ENCODE measurements at regions not wholly inside any gene's neighbourhood (a gene's known extent, or its start where the extent isn't known, plus 50 kb on each side); places are given as distances from the start of the nearest gene placed in this dataset.
A peak's percentile ranks its signal among the peaks of the same experiment; 100 is the strongest.

DNA sequence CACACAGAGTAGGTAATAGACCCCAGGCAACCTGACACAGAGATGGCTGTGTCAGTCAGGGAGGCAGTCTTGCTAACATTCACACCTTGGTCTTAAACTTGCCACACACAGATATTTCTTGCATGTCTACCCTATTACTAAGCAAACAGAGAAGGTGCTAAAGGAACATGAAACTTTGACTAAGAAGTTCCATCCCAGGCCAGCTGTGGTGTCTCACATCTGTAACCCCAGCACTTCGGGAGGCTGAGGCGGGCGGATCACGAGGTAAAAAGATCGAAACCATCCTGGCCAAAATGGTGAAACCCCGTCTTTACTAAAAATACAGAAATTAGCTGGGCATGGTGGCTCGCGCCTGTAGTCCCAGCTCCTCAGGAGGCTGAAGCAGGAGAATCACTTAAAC lies 222.4 kb upstream of the JARID2 start:
- no peaks in the 10 kb centered on the region for H3K9me3 ChIP-seq (ENCODE audit: control insufficient read depth in 2 of 3, low read length in 3 of 3)
- peak in 1 of 9 donors; percentile 66 for DNase-seq
- CTCF ChIA-PET: no interaction called here
- peaks cover 0 to 5% (median 0%) of the 10 kb centered on the region in 5 donors for H3K36me3 Mint-ChIP-seq
- H3K4me1 Mint-ChIP-seq: peaks cover 0 to 20% (median 4%) of the 10 kb centered on the region in 7 donors
- peaks cover 0 to 15% (median 0%) of the 10 kb centered on the region in 5 donors for H3K27me3 Mint-ChIP-seq
- H3K27me3 ChIP-seq (ENCODE audit: control insufficient read depth in 2 of 2, insufficient read depth in 2 of 2, low read length in 2 of 2): no peaks in the 10 kb centered on the region
- peak overlapping the region in 1 of 10 donors; percentile 41 for H3K4me3 Mint-ChIP-seq
- peak overlapping the region in 2 of 9 donors; percentile 19 to 83 for H3K27ac Mint-ChIP-seq
- peak; percentile 78 for ATAC-seq
- intact Hi-C loops (cut with micrococcal nuclease): no loop called here
- no peak overlapping the region for H3K27ac ChIP-seq (ENCODE audit: low read depth, low read length)
- H3K4me3 ChIP-seq (ENCODE audit: low read length): no peak overlapping the region
- H3K4me1 ChIP-seq (ENCODE audit: control insufficient read depth in 2 of 2, insufficient read depth in 2 of 2, low read length in 2 of 2): no peaks in the 10 kb centered on the region
- POLR2A ChIA-PET: no interaction called here
- no peaks in the 10 kb centered on the region for H3K36me3 ChIP-seq (ENCODE audit: control insufficient read depth in 2 of 3, insufficient read depth in 3 of 3, low read length in 3 of 3)
- peaks cover 0 to 10% (median 0%) of the 10 kb centered on the region in 11 donors for H3K9me3 Mint-ChIP-seq

DNA sequence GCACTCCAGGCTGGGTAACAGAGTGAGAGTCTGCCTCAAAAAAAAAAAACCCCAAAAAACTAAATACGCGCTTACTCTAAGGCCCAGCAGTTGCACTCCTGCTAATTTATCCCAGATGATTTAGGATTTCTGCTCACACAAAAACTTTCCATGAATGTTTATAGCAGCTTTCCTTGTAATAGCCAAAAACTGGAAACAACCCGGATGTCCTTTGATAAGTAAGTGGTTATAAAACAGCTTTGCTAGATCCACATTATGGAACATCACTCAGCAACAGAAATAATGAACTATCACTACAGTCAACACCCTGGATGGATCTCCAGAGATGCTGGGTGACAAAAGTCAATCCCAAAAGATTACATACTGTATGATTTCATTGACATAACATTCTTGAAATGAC lies 220.4 kb upstream of the JARID2 start:
- Histone ChIP-seq H3K27me3 (ENCODE audit: control insufficient read depth in 2 of 2, insufficient read depth in 2 of 2, low read length in 2 of 2) (no peaks in the 10 kb centered on the region), H3K36me3 (ENCODE audit: control insufficient read depth in 2 of 3, insufficient read depth in 3 of 3, low read length in 3 of 3) (no peaks in the 10 kb centered on the region), H3K27ac (ENCODE audit: low read depth, low read length) (no peak overlapping the region), H3K4me3 (ENCODE audit: low read length) (no peak overlapping the region), H3K9me3 (ENCODE audit: control insufficient read depth in 2 of 3, low read length in 3 of 3) (no peaks in the 10 kb centered on the region), H3K4me1 (ENCODE audit: control insufficient read depth in 2 of 2, insufficient read depth in 2 of 2, low read length in 2 of 2) (no peaks in the 10 kb centered on the region)
- DNase-seq (no peak), ATAC-seq (no peak)
- Mint-ChIP-seq H3K9me3 (peaks cover 0 to 10% (median 4%) of the 10 kb centered on the region in 11 donors), H3K27me3 (peaks cover 0 to 13% (median 0%) of the 10 kb centered on the region in 5 donors), H3K27ac (no peak overlapping the region), H3K36me3 (peaks cover 0 to 6% (median 0%) of the 10 kb centered on the region in 5 donors), H3K4me1 (peaks cover 0 to 13% (median 0%) of the 10 kb centered on the region in 7 donors), H3K4me3 (no peak overlapping the region)
- intact Hi-C loops (cut with micrococcal nuclease): no loop called here
- POLR2A ChIA-PET: no interaction called here
- CTCF ChIA-PET: no interaction called here

DNA sequence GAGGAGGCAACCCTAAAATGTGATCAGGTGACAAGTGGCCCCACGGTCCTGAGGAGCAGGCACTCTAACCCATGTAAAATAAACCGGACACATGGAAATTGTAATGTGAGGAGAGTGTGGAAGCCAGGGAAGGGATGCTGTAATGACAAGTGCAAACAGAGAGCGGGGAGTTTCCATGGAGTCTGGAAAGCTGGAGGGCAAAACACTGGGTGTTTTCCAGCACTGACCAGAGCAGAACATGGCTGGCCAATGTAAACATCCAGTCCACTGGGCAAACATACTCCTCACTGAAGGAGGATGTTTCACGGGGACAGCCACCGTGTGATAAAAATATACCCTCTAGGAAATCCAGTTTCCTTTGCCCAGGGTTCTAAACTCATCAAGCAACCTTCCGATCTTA lies 219.0 kb upstream of the JARID2 start:
- no peak overlapping the region for H3K27ac Mint-ChIP-seq
- ChIA-PET POLR2A (no interaction called here), CTCF (no interaction called here)
- no peaks in the 10 kb centered on the region for H3K27me3 ChIP-seq (ENCODE audit: control insufficient read depth in 2 of 2, insufficient read depth in 2 of 2, low read length in 2 of 2)
- no peak for DNase-seq
- intact Hi-C loops (cut with micrococcal nuclease): no loop called here
- H3K9me3 ChIP-seq (ENCODE audit: control insufficient read depth in 2 of 3, low read length in 3 of 3): no peaks in the 10 kb centered on the region
- peaks cover 0 to 6% (median 4%) of the 10 kb centered on the region in 5 donors for H3K36me3 Mint-ChIP-seq
- no peak overlapping the region for H3K4me3 Mint-ChIP-seq
- peaks cover 0 to 18% (median 6%) of the 10 kb centered on the region in 11 donors for H3K9me3 Mint-ChIP-seq
- no peaks in the 10 kb centered on the region for H3K4me1 ChIP-seq (ENCODE audit: control insufficient read depth in 2 of 2, insufficient read depth in 2 of 2, low read length in 2 of 2)
- no peak overlapping the region for H3K4me3 ChIP-seq (ENCODE audit: low read length)
- no peak for ATAC-seq
- H3K27me3 Mint-ChIP-seq: peaks cover 0 to 3% (median 0%) of the 10 kb centered on the region in 5 donors
- H3K27ac ChIP-seq (ENCODE audit: low read depth, low read length): no peak overlapping the region
- peaks cover 0 to 12% (median 6%) of the 10 kb centered on the region in 7 donors for H3K4me1 Mint-ChIP-seq
- H3K36me3 ChIP-seq (ENCODE audit: control insufficient read depth in 2 of 3, insufficient read depth in 3 of 3, low read length in 3 of 3): no peaks in the 10 kb centered on the region

DNA sequence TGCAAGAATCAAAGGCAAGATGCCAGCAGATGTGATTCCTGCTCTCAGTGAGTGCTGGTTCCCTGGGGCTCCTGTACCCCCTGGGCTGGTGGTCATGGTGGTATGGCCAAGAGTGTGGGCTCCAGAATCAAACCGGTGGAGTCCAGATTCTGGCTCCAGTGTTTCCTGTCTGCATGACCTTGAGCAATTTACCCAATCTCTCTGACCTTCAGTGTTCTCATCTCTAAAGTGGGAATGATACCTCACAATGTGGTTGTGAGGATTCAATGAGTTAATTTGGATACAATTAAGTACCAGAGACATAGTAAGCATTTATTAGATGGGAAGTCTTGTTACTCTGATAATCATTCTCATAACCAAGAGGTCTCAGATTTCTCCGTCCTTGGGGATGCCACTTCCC lies 218.4 kb upstream of the JARID2 start:
- no peak for DNase-seq
- ChIA-PET POLR2A (no interaction called here), CTCF (no interaction called here)
- intact Hi-C loops (cut with micrococcal nuclease): no loop called here
- H3K4me3 ChIP-seq (ENCODE audit: low read length): no peak overlapping the region
- no peak overlapping the region for H3K27ac Mint-ChIP-seq
- no peak for ATAC-seq
- H3K4me3 Mint-ChIP-seq: no peak overlapping the region
- peaks cover 0 to 19% (median 6%) of the 10 kb centered on the region in 11 donors for H3K9me3 Mint-ChIP-seq
- H3K27ac ChIP-seq (ENCODE audit: low read depth, low read length): no peak overlapping the region
- no peaks in the 10 kb centered on the region for H3K4me1 ChIP-seq (ENCODE audit: control insufficient read depth in 2 of 2, insufficient read depth in 2 of 2, low read length in 2 of 2)
- H3K27me3 Mint-ChIP-seq: no peaks in the 10 kb centered on the region
- H3K9me3 ChIP-seq (ENCODE audit: control insufficient read depth in 2 of 3, low read length in 3 of 3): no peaks in the 10 kb centered on the region
- no peaks in the 10 kb centered on the region for H3K36me3 ChIP-seq (ENCODE audit: control insufficient read depth in 2 of 3, insufficient read depth in 3 of 3, low read length in 3 of 3)
- H3K36me3 Mint-ChIP-seq: peaks cover 0 to 6% (median 4%) of the 10 kb centered on the region in 5 donors
- H3K4me1 Mint-ChIP-seq: peaks cover 0 to 11% (median 7%) of the 10 kb centered on the region in 7 donors
- no peaks in the 10 kb centered on the region for H3K27me3 ChIP-seq (ENCODE audit: control insufficient read depth in 2 of 2, insufficient read depth in 2 of 2, low read length in 2 of 2)

DNA sequence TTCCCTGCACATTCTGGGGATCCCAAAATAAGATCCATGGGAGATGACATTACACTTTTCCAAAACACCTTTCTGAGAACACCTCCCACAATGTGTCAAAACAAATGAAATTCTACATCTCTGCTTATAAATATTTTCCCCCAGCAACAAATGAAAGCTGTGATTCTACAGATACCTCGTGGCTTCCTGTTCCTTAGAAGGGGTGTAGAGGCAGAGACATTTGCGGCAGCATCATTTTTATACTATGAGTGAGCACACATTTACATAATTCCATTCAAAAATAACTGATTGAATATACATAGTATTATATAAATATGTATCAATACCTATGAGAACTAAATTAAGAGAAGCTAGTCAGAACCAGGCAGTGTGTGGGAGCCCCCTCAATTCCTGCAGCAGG lies 213.9 kb upstream of the JARID2 start:
- DNase-seq (peak in 1 of 9 donors; percentile 3), ATAC-seq (no peak)
- Mint-ChIP-seq H3K9me3 (peaks cover 0 to 19% (median 6%) of the 10 kb centered on the region in 11 donors), H3K27me3 (no peaks in the 10 kb centered on the region), H3K4me3 (peak overlapping the region in 1 of 10 donors; percentile 49), H3K36me3 (peaks cover 0 to 5% (median 3%) of the 10 kb centered on the region in 5 donors), H3K27ac (no peak overlapping the region), H3K4me1 (peaks cover 4 to 17% (median 10%) of the 10 kb centered on the region in 7 donors)
- CTCF ChIA-PET: no interaction called here
- intact Hi-C loops (cut with micrococcal nuclease): no loop called here
- Histone ChIP-seq H3K27ac (ENCODE audit: low read depth, low read length) (no peak overlapping the region), H3K4me3 (ENCODE audit: low read length) (no peak overlapping the region), H3K27me3 (ENCODE audit: control insufficient read depth in 2 of 2, insufficient read depth in 2 of 2, low read length in 2 of 2) (no peaks in the 10 kb centered on the region), H3K4me1 (ENCODE audit: control insufficient read depth in 2 of 2, insufficient read depth in 2 of 2, low read length in 2 of 2) (no peaks in the 10 kb centered on the region), H3K9me3 (ENCODE audit: control insufficient read depth in 2 of 3, low read length in 3 of 3) (no peaks in the 10 kb centered on the region), H3K36me3 (ENCODE audit: control insufficient read depth in 2 of 3, insufficient read depth in 3 of 3, low read length in 3 of 3) (no peaks in the 10 kb centered on the region)
- POLR2A ChIA-PET: no interaction called here

DNA sequence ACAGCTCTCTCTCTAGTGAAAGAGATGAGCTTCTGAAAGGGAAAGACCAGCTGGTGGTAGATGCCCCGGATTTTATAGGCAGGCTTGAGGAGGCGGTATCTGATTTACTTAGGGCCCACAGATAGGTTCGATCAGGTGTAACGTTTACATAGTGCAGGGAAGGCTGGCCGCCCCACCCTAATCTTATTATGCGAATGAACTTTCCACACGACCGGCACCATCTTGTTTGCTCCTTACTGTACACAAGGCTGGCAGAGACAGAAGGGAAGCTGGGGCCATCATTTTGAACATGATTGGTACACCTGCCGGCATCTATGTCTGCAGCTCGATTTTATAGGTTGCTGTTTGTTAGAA lies 212.0 kb upstream of the JARID2 start:
- DNase-seq: no peak
- H3K4me3 ChIP-seq (ENCODE audit: low read length): no peak overlapping the region
- H3K27me3 ChIP-seq (ENCODE audit: control insufficient read depth in 2 of 2, insufficient read depth in 2 of 2, low read length in 2 of 2): no peaks in the 10 kb centered on the region
- peaks cover 0 to 5% (median 0%) of the 10 kb centered on the region in 5 donors for H3K36me3 Mint-ChIP-seq
- no peaks in the 10 kb centered on the region for H3K27me3 Mint-ChIP-seq
- no peaks in the 10 kb centered on the region for H3K36me3 ChIP-seq (ENCODE audit: control insufficient read depth in 2 of 3, insufficient read depth in 3 of 3, low read length in 3 of 3)
- no peaks in the 10 kb centered on the region for H3K4me1 ChIP-seq (ENCODE audit: control insufficient read depth in 2 of 2, insufficient read depth in 2 of 2, low read length in 2 of 2)
- intact Hi-C loops (cut with micrococcal nuclease): no loop called here
- peaks cover 0 to 19% (median 6%) of the 10 kb centered on the region in 11 donors for H3K9me3 Mint-ChIP-seq
- ChIA-PET CTCF (no interaction called here), POLR2A (no interaction called here)
- no peak overlapping the region for H3K27ac Mint-ChIP-seq
- H3K4me3 Mint-ChIP-seq: no peak overlapping the region
- no peak overlapping the region for H3K27ac ChIP-seq (ENCODE audit: low read depth, low read length)
- no peak for ATAC-seq
- peaks cover 4 to 17% (median 10%) of the 10 kb centered on the region in 7 donors for H3K4me1 Mint-ChIP-seq
- no peaks in the 10 kb centered on the region for H3K9me3 ChIP-seq (ENCODE audit: control insufficient read depth in 2 of 3, low read length in 3 of 3)

DNA sequence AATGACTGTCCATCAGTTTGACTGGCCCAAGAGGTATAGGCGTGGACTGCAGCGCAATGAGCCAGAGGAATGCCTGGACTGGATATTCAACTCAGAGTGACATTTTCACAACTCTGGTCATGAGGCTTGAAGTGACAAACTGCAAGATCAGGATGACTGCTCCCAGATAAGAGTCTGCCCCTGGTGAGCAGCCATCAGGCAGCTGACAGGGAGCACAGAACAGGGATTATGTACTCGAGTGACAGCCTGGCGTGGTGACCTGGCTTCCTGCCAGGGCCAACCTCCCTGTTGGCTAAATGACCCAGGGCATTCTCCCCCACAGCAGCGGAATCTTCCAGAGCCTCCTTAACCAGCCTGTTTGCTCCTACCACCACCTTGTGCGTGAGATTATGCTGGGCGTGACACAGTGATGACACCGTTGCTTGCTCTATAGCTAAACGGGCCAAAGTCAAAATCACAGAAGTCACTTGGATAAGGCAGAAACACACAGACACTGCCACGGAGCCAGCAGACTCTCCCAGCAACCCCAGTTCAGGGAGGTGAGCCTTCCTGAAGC lies 209.1 kb upstream of the JARID2 start:
- Mint-ChIP-seq H3K4me3 (no peak overlapping the region), H3K9me3 (peaks cover 0 to 2% (median 0%) of the 10 kb centered on the region in 11 donors), H3K4me1 (peaks cover 0 to 12% (median 10%) of the 10 kb centered on the region in 7 donors), H3K27me3 (no peaks in the 10 kb centered on the region), H3K27ac (no peak overlapping the region), H3K36me3 (no peaks in the 10 kb centered on the region)
- ATAC-seq: no peak
- DNase-seq: no peak
- ChIA-PET CTCF (no interaction called here), POLR2A (interaction anchor here (0.6 kb wide), 1 partner anchor 29 kb away, joined by 4 read pairs; no protein-coding TSS in a partner anchor)
- H3K4me1 ChIP-seq (ENCODE audit: control insufficient read depth in 2 of 2, insufficient read depth in 2 of 2, low read length in 2 of 2): no peaks in the 10 kb centered on the region
- no peak overlapping the region for H3K4me3 ChIP-seq (ENCODE audit: low read length)
- no peaks in the 10 kb centered on the region for H3K27me3 ChIP-seq (ENCODE audit: control insufficient read depth in 2 of 2, insufficient read depth in 2 of 2, low read length in 2 of 2)
- intact Hi-C loops (cut with micrococcal nuclease): no loop called here
- H3K36me3 ChIP-seq (ENCODE audit: control insufficient read depth in 2 of 3, insufficient read depth in 3 of 3, low read length in 3 of 3): no peaks in the 10 kb centered on the region
- no peaks in the 10 kb centered on the region for H3K9me3 ChIP-seq (ENCODE audit: control insufficient read depth in 2 of 3, low read length in 3 of 3)
- H3K27ac ChIP-seq (ENCODE audit: low read depth, low read length): no peak overlapping the region

Data from naive thymus-derived CD4-positive, alpha-beta T cell (primary cell).